ENCODE measurements at regions not wholly inside any gene's neighbourhood (a gene's known extent, or its start where the extent isn't known, plus 50 kb on each side); places are given as distances from the start of the nearest gene placed in this dataset.
"Not testable (repeated sequence)": the region's sequence is repeated elsewhere in the genome, so short reads cannot be mapped to it uniquely, and the experiment has no call there.

GRCh38 chr14:30223966-30224365 is 296.3 kb upstream of the PRKD1 start:
- DNase-seq (no peak), ATAC-seq (no peak)

- DNase-seq (no peak), ATAC-seq (no peak)
Measured at GRCh38 chr14:30225176-30225575, 297.5 kb upstream of the PRKD1 start.

GRCh38 chr14:30227436-30227835 is 299.8 kb upstream of the PRKD1 start:
- DNase-seq, result no peak
- no peak for ATAC-seq

DNA sequence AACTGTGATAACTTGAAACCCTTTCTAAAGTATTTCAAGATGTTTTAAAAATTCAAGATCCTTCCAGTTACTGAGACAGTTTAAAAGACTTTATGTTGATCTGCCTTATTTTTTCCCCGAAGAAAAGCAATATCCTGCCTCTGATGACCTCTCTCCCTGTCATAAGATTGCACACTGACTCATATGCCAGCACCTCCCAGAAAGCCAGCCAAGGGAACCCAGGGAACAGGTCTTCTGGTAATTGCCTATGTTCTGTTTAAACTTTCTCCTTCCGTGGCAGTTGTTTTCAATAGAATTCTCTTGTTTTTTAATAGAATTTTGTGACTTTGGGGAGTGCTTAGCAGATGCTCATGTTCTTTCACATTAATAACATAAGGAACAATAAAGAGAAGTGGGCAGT is 300.2 kb upstream of the PRKD1 start:
- DNase-seq (no peak), ATAC-seq (no peak)

DNA sequence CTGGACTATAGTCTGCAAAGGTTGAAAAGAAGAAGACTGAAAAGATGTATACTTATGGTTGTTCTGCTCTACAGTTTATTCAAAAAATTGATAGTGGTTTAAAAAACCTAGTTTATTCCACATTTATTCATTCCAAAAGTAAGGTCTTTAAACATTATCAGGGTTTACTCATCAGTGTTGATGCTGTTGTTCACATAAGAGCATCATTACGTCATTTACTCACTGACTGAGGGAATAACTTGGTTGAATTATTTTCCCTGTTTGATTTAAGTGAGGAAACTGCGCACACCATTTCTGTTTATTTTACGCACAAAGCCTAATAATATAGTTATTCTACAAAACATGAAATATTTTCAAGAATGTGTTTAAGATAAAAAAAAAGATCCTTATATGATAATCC is 303.1 kb upstream of the PRKD1 start:
- ATAC-seq (no peak), DNase-seq (no peak)

DNA sequence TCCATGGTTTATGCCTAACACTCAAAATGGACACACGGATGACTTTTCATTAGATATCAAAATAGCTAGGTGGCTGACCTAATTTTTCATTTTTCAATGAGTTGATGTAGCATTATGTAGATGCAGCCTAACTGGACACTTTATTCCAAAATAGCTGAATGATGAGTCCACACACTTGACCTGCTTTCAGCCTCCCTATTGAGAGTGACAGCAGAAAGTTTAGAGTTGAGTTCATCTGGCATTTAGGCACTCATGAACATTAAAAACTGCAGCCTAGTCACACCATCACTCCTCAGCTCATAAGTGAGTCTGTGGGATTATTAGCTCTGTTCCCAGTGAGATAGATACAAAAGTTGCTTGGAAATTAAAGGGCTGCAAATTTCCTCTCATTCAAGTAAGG is 307.3 kb upstream of the PRKD1 start:
- DNase-seq, result no peak
- no peak for ATAC-seq

GRCh38 chr14:30235485-30235884 is 307.8 kb upstream of the PRKD1 start:
- ATAC-seq (no peak), DNase-seq (no peak)

- no peak for ATAC-seq
- DNase-seq, result no peak
Measured at GRCh38 chr14:30238936-30239335, 311.3 kb upstream of the PRKD1 start.

DNA sequence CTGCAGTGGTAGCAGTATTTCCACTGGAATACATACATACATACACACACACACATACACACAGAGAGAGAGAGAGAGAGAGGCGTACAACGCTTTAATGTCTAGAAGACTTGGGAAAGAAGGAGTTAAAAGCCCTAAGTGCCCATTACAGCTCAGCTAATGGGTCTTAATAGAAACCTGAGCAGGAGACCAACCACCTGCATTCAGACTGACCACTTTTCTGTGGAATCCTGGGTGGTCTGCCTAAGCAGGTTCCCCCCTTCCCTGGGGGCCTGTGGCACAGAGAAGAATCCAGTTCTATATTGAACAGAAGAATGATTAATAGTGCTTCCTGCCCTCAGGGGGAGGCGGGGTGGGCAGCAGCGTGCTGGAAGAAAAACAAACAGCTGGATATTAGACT is 312.4 kb upstream of the PRKD1 start:
- no peak for ATAC-seq
- no peak for DNase-seq

DNA sequence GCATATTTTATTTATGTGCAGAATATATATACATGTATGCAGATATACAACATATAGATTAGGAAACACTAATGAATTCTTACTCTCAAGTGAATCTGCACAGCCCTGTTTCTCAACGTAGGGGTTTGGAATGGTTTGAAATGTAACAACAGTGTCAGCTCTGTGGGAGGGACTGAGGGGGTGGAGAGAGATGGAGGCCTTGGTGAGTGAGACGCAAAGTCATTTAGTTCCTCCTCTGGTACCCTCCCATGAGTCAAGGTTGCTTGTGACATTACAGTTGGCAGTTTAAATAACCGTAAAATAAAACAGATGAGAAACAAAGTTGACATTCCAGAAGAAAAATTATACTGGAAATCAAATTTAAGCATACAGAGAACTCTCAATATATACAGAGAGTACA is 313.0 kb upstream of the PRKD1 start:
- DNase-seq (no peak), ATAC-seq (no peak)

DNA sequence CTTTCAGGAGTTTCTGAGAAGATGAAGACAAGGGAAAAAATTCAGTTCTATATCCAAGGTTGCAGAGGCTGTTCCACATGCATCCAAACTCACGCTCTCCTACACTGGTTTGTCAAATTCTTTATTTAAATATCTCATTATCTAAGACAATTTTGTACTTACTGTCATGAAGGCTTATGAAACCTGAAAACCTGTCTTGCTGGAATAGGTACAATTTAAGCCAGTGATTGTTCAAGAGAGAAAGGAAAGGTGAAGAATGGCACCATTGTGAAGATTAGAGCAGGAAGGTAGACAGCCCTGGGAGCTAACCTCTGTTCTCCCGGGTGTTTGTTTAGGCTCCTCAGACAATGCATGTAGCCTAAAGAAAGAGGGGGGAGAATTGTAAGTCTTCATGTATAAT is 315.1 kb upstream of the PRKD1 start:
- DNase-seq, result no peak
- no peak for ATAC-seq

- DNase-seq (no peak), ATAC-seq (no peak)
Measured at GRCh38 chr14:30243207-30243606, 315.6 kb upstream of the PRKD1 start.

GRCh38 chr14:30243805-30244204 is 315.2 kb upstream of the G2E3 start:
- DNase-seq (no peak), ATAC-seq (no peak)

- not testable (repeated sequence) for DNase-seq, ATAC-seq
Measured at GRCh38 chr14:30244348-30244747, 314.6 kb upstream of the G2E3 start.

GRCh38 chr14:30251017-30251416 is 307.9 kb upstream of the G2E3 start:
- ATAC-seq (no peak), DNase-seq (no peak)

DNA sequence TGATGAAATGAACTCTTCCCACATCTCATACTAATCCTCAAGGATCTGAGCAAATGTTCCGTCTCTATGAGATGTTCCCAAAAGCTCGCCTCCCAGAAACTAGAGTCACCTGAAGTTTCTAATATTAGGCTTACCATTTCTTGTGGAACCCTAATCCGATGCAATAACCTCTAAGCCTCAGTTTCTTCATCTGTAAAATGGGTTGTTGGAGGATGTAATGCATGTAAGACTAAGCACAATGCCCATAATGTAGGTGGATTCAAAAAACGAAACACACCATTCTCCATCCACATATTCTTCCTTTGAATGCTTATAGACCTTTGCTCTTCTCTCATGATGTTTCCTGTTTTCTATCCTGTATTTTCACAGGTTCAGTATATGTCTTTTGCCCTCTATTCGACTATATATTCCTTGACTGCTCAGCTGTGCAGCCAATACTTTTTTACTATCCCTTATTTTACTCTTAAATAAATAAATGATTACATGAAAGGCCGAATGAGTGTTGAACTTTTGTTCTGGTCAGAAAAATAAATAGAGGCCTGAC is 307.3 kb upstream of the G2E3 start:
- ATAC-seq (no peak), DNase-seq (no peak)

DNA sequence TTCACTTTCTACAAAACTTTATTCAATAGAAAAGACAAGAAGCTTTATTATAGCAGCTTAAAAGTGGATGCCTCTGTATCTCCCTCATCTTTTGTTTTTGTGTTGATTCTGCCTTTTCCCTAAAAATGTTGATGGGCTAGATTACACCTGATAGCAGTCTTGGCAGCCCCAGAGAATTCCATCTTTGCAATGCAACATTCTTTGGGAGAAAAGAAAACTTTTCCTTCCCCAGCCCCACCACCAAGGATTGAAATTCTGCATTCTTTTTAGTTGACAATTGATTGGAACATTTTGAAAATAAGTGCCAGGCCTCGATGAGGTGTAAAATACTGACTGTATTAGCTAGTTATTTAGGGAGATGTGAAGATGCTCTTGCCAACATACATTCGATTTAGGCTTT is 306.8 kb upstream of the G2E3 start:
- no peak for ATAC-seq
- no peak for DNase-seq

GRCh38 chr14:30252783-30253674 is 305.9 kb upstream of the G2E3 start:
- no peak for ATAC-seq
- DNase-seq, result no peak

DNA sequence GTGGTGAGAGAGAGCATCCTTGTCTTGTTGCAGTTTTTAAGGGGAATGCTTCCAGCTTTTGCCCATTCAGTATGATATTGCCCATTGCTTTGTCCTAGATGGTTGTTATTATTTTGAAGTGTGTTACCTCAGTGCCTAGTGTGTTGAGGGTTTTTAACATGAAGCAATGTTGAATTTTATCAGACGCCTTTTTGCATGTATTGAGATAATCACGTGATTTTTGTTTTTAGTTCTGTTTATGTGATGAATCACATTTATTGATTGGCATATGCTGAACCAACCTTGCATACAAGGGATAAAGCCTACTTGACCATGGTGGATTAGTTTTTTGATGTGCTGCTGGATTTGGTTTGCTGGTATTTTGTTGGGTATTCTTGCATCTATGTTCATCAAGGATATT is 302.3 kb upstream of the G2E3 start:
- ATAC-seq (no peak), DNase-seq (no peak)

- DNase-seq (no peak), ATAC-seq (no peak)
Measured at GRCh38 chr14:30257946-30258661, 300.9 kb upstream of the G2E3 start.

GRCh38 chr14:30260833-30261607 is 297.9 kb upstream of the G2E3 start:
- no peak for DNase-seq
- no peak for ATAC-seq

- no peak for ATAC-seq
- no peak for DNase-seq
Measured at GRCh38 chr14:30264161-30264560, 294.8 kb upstream of the G2E3 start.

GRCh38 chr14:30266290-30266689 is 292.7 kb upstream of the G2E3 start:
- DNase-seq (no peak), ATAC-seq (no peak)

Measured in stimulated activated naive CD8-positive, alpha-beta T cell treated with anti-CD3 and anti-CD28 coated beads, Interleukin-15, Interleukin-2, amounts not matched to agents 100 U/mL and 50 U/mL, for 24 hours (primary cell).